Natural killer cell (primary cell): ENCODE measurements at regions not wholly inside any gene's neighbourhood (a gene's known extent, or its start where the extent isn't known, plus 50 kb on each side); places are given as distances from the start of the nearest gene placed in this dataset.

Source experiments
- ATAC-seq, 3 donors: fragments of 150-1000 bp in 2 of 3; fragments of 200-7000 bp in 1 of 3; cut with Tn5 transposase; 1 replicate in 1 of 3; 2 replicates in 2 of 3; pipeline ENCODE4 v1.10.0; 2021; ENCODE audit warnings: mild to moderate bottlenecking in 2 of 3, moderate library complexity in 2 of 3
- DNase-seq, 2 donors: peaks; one replicate each; pipeline versions ENCODE4 v3.0.0 to v3.0.0-alpha.2; 2013 to 2021; ENCODE audit warnings: mixed read lengths in 1 of 2
- H3K27ac ChIP-seq: one replicate; pipeline ENCODE4 v1.5.1; 2013; ENCODE audit warnings: mild to moderate bottlenecking, low read length
- H3K27me3 ChIP-seq: one replicate; pipeline ENCODE4 v1.6.1; 2013; ENCODE audit warnings: low read length; ENCODE audit not compliant: control insufficient read depth, insufficient read depth
- H3K36me3 ChIP-seq: one replicate; pipeline ENCODE4 v1.6.1; 2013; ENCODE audit warnings: low read length; ENCODE audit not compliant: control insufficient read depth, insufficient read depth
- H3K4me1 ChIP-seq: one replicate; pipeline ENCODE4 v1.6.1; 2013; ENCODE audit warnings: low read length; ENCODE audit not compliant: control insufficient read depth, insufficient read depth
- H3K4me3 ChIP-seq: one replicate; pipeline ENCODE4 v1.5.1; 2013; ENCODE audit warnings: low read length
- H3K9me3 ChIP-seq: one replicate; pipeline ENCODE4 v1.6.1; 2013; ENCODE audit warnings: low read length; ENCODE audit not compliant: control insufficient read depth, insufficient read depth
- H3K27ac Mint-ChIP-seq, 2 donors: one replicate each; pipeline ENCODE4 v1.8.0; 2022; ENCODE audit warnings: mild to moderate bottlenecking in 2 of 2, mixed read lengths in 2 of 2, moderate library complexity in 1 of 2
- H3K27me3 Mint-ChIP-seq, 2 donors: one replicate each; pipeline ENCODE4 v1.8.0; 2022; ENCODE audit warnings: low read depth in 2 of 2, mixed read lengths in 2 of 2
- H3K36me3 Mint-ChIP-seq: one replicate; pipeline ENCODE4 v1.8.0; 2022; ENCODE audit warnings: mixed read lengths
- H3K4me1 Mint-ChIP-seq, 2 donors: one replicate each; pipeline ENCODE4 v1.8.0; 2022; ENCODE audit warnings: mixed read lengths in 2 of 2
- H3K4me3 Mint-ChIP-seq: one replicate; pipeline ENCODE4 v1.8.0; 2022; ENCODE audit warnings: mild to moderate bottlenecking, moderate library complexity, mixed read lengths
- H3K9me3 Mint-ChIP-seq, 2 donors: one replicate each; pipeline ENCODE4 v1.8.0; 2022; ENCODE audit warnings: mixed read lengths in 2 of 2
- CTCF ChIP-seq: fragments of 200-600 bp; IDR thresholded peaks from one replicate; pipeline ENCODE4 v1.8.0; 2022; ENCODE audit warnings: antibody characterized with exemption
- WGBS: methylation state at CpG from one replicate; pipeline ENCODE4 v1.1.7; 2013; ENCODE audit warnings: missing lambda C conversion rate; ENCODE audit not compliant: insufficient coverage; 5-methylcytosine and 5-hydroxymethylcytosine counted together
- intact Hi-C: fragments of 100-400 bp; cut with micrococcal nuclease; formaldehyde crosslinking; loops from one replicate; pipeline ENCODE4 v1.14.2; 2022

GRCh38 chr5:159416438-159416837 is 86.2 kb upstream of the IL12B start:
- no peaks in the 10 kb centered on the region for H3K27me3 ChIP-seq
- Mint-ChIP-seq H3K4me1 (peaks cover 32 to 33% of the 10 kb centered on the region in 2 donors), H3K9me3 (no peaks in the 10 kb centered on the region), H3K27ac (no peak overlapping the region), H3K27me3 (no peaks in the 10 kb centered on the region), H3K36me3 (no peaks in the 10 kb centered on the region), H3K4me3 (no peak overlapping the region)
- WGBS: 98% methylated on average over 6 of the region's 6 CpGs
- TF ChIP-seq CTCF: no peak
- ATAC-seq (no peak), DNase-seq (no peak)
- peaks cover 20% of the 10 kb centered on the region for H3K4me1 ChIP-seq
- H3K4me3 ChIP-seq: no peak overlapping the region
- H3K36me3 ChIP-seq: no peaks in the 10 kb centered on the region
- intact Hi-C loops: no loop called here
- no peak overlapping the region for H3K27ac ChIP-seq
- no peaks in the 10 kb centered on the region for H3K9me3 ChIP-seq

- no peak overlapping the region for H3K27ac Mint-ChIP-seq
- TF ChIP-seq CTCF: no peak
- H3K4me1 Mint-ChIP-seq: peaks cover 25 to 26% of the 10 kb centered on the region in 2 donors
- no peaks in the 10 kb centered on the region for H3K36me3 Mint-ChIP-seq
- no peaks in the 10 kb centered on the region for H3K27me3 ChIP-seq
- H3K4me1 ChIP-seq: peaks cover 14% of the 10 kb centered on the region
- no peaks in the 10 kb centered on the region for H3K9me3 Mint-ChIP-seq
- intact Hi-C loops: no loop called here
- H3K27ac ChIP-seq: no peak overlapping the region
- no peaks in the 10 kb centered on the region for H3K27me3 Mint-ChIP-seq
- no peaks in the 10 kb centered on the region for H3K9me3 ChIP-seq
- DNase-seq (no peak), ATAC-seq (no peak)
- 97% methylated on average over 4 of the region's 4 CpGs for WGBS
- H3K4me3 ChIP-seq: no peak overlapping the region
- no peak overlapping the region for H3K4me3 Mint-ChIP-seq
- no peaks in the 10 kb centered on the region for H3K36me3 ChIP-seq
These were observed 86.9 kb upstream of the IL12B start for GRCh38 chr5:159417170-159417569.

GRCh38 chr5:159419576-159419975 is 89.3 kb upstream of the IL12B start:
- ATAC-seq: no peak
- H3K9me3 ChIP-seq: no peaks in the 10 kb centered on the region
- H3K27me3 Mint-ChIP-seq: no peaks in the 10 kb centered on the region
- no peak overlapping the region for H3K4me3 ChIP-seq
- H3K4me3 Mint-ChIP-seq: no peak overlapping the region
- H3K4me1 ChIP-seq: no peaks in the 10 kb centered on the region
- WGBS: 80% methylated on average over 5 of the region's 5 CpGs
- no peaks in the 10 kb centered on the region for H3K27me3 ChIP-seq
- intact Hi-C loops: no loop called here
- H3K36me3 Mint-ChIP-seq: no peaks in the 10 kb centered on the region
- no peak for TF ChIP-seq CTCF
- peaks cover 6 to 8% of the 10 kb centered on the region in 2 donors for H3K4me1 Mint-ChIP-seq
- peak in 1 of 2 donors; percentile 28 for DNase-seq
- H3K27ac ChIP-seq: no peak overlapping the region
- no peaks in the 10 kb centered on the region for H3K36me3 ChIP-seq
- no peaks in the 10 kb centered on the region for H3K9me3 Mint-ChIP-seq
- H3K27ac Mint-ChIP-seq: no peak overlapping the region

GRCh38 chr5:159420940-159421339 is 90.7 kb upstream of the IL12B start:
- Histone ChIP-seq H3K36me3 (no peaks in the 10 kb centered on the region), H3K9me3 (no peaks in the 10 kb centered on the region), H3K4me3 (no peak overlapping the region), H3K27ac (no peak overlapping the region), H3K4me1 (no peaks in the 10 kb centered on the region), H3K27me3 (no peaks in the 10 kb centered on the region)
- no peak for TF ChIP-seq CTCF
- ATAC-seq: no peak
- H3K27me3 Mint-ChIP-seq: no peaks in the 10 kb centered on the region
- intact Hi-C loops: no loop called here
- H3K36me3 Mint-ChIP-seq: no peaks in the 10 kb centered on the region
- no peaks in the 10 kb centered on the region for H3K9me3 Mint-ChIP-seq
- H3K4me3 Mint-ChIP-seq: no peak overlapping the region
- DNase-seq: no peak
- no peak overlapping the region for H3K27ac Mint-ChIP-seq
- H3K4me1 Mint-ChIP-seq: peaks cover 8 to 14% of the 10 kb centered on the region in 2 donors
